Tibial nerve (tissue), 3 donors: ENCODE measurements at regions not wholly inside any gene's neighbourhood (a gene's known extent, or its start where the extent isn't known, plus 50 kb on each side); places are given as distances from the start of the nearest gene placed in this dataset.

ENCODE experiments used
- CTCF ChIP-seq, 5 experiments: fragments of 200-600 bp in 3 of 5; fragments of 450-650 bp in 2 of 5; sonication (generic) in 3 of 5; IDR thresholded peaks; one replicate each; pipeline ENCODE4 v1.5.1; 2016 to 2019; ENCODE audit warnings: antibody characterized with exemption in 5 of 5, mild to moderate bottlenecking in 3 of 5, moderate library complexity in 2 of 5
- POLR2A ChIP-seq, 2 donors: fragments of 450-650 bp; IDR thresholded peaks; one replicate each; pipeline ENCODE4 v1.6.1; 2017; ENCODE audit warnings: antibody characterized with exemption in 2 of 2, mild to moderate bottlenecking in 2 of 2, moderate library complexity in 2 of 2

GRCh38 chr4:171590716-171591115 is 222.5 kb upstream of the GALNTL6 start:
- no peak for TF ChIP-seq CTCF (IDR thresholded peaks at IDR 0.05)
- TF ChIP-seq POLR2A (IDR thresholded peaks at IDR 0.05) = no peak
